Muscle layer of colon (tissue), 2 donors: ENCODE measurements at regions not wholly inside any gene's neighbourhood (a gene's known extent, or its start where the extent isn't known, plus 50 kb on each side); places are given as distances from the start of the nearest gene placed in this dataset.

Experiments used
- H3K27ac ChIP-seq: one replicate; pipeline ENCODE4 v1.7.0; 2013; ENCODE audit warnings: low read depth, mild to moderate bottlenecking, low read length, moderate library complexity
- H3K27me3 ChIP-seq, 2 donors: one replicate each; pipeline ENCODE4 v1.7.0; 2013; ENCODE audit warnings: low read length in 2 of 2, mild to moderate bottlenecking in 2 of 2; ENCODE audit not compliant: insufficient read depth in 2 of 2, control insufficient read depth in 1 of 2
- H3K36me3 ChIP-seq: one replicate; pipeline ENCODE4 v1.7.0; 2013; ENCODE audit warnings: mild to moderate bottlenecking, low read length; ENCODE audit not compliant: insufficient read depth
- H3K4me1 ChIP-seq: one replicate; pipeline ENCODE4 v1.7.0; 2013; ENCODE audit warnings: mild to moderate bottlenecking, low read length; ENCODE audit not compliant: insufficient read depth
- H3K4me3 ChIP-seq, 2 donors: one replicate each; pipeline ENCODE4 v1.7.0; 2013; ENCODE audit warnings: low read length in 2 of 2, low read depth in 1 of 2, mild to moderate bottlenecking in 1 of 2, moderate library complexity in 1 of 2
- H3K9ac ChIP-seq: one replicate; pipeline ENCODE4 v1.7.0; 2013; ENCODE audit warnings: low read length
- H3K9me3 ChIP-seq: one replicate; pipeline ENCODE4 v1.7.0; 2013; ENCODE audit warnings: mild to moderate bottlenecking, low read length
- donor health status: abdominal sarcoma.
- donor health status: Adenocarcinoma of cecum.

GRCh38 chr18:22765896-22766295 lies 167.2 kb upstream of the RBBP8 start:
- H3K9ac ChIP-seq: no peak overlapping the region
- H3K9me3 ChIP-seq: no peaks in the 10 kb centered on the region
- no peak overlapping the region for H3K27ac ChIP-seq
- H3K4me1 ChIP-seq: peaks cover 16% of the 10 kb centered on the region
- H3K4me3 ChIP-seq: no peak overlapping the region
- no peaks in the 10 kb centered on the region for H3K36me3 ChIP-seq
- no peaks in the 10 kb centered on the region for H3K27me3 ChIP-seq

DNA sequence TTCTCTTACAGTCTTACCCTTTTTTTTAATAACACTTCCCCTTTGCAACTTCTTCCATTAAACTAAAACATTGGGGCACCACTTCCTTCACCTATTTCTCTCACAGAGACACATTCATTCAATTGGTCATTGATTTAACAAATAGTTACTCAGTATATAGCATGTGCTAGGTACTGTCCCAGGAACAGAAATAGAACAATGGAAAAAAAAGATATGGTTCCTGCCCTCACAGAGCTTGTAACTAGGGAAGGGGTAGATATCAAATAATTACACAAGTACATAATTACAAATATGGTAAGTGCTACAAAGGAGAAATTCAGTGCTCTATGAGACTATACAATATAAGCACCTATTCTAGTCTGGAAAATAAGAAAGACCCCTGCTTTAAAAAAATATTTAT lies 165.5 kb upstream of the RBBP8 start:
- Histone ChIP-seq H3K4me3 (no peak overlapping the region), H3K4me1 (peaks cover 16% of the 10 kb centered on the region), H3K9me3 (no peaks in the 10 kb centered on the region)

DNA sequence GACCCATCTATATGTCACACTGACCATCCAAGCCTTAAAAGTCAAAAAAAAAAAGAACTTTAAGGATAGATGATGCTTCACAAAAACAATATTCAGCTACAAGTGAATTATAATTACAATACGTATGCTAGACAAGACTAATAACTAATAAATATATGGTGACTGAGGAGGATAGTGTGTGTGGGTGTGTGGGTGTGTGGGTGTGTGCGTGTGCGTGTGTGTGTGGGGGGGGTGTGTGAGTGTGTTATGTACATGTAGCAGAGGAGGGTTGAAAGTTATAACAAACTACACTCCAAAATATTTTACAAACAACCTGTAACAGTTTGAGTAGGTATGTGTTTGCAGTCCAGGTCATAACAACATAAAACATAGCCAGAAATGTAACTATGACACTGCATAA lies 159.2 kb upstream of the RBBP8 start:
- H3K27me3 ChIP-seq: no peaks in the 10 kb centered on the region
- H3K9me3 ChIP-seq: no peaks in the 10 kb centered on the region
- H3K36me3 ChIP-seq: no peaks in the 10 kb centered on the region
- H3K4me1 ChIP-seq: peaks cover 8% of the 10 kb centered on the region
- no peak overlapping the region for H3K4me3 ChIP-seq
- H3K9ac ChIP-seq: no peak overlapping the region
- H3K27ac ChIP-seq: no peak overlapping the region

More for the DNA sequence above, 165.5 kb upstream of the RBBP8 start:
- no peak overlapping the region for H3K27ac ChIP-seq
- no peak overlapping the region for H3K9ac ChIP-seq
- H3K36me3 ChIP-seq: no peaks in the 10 kb centered on the region
- no peaks in the 10 kb centered on the region for H3K27me3 ChIP-seq

DNA sequence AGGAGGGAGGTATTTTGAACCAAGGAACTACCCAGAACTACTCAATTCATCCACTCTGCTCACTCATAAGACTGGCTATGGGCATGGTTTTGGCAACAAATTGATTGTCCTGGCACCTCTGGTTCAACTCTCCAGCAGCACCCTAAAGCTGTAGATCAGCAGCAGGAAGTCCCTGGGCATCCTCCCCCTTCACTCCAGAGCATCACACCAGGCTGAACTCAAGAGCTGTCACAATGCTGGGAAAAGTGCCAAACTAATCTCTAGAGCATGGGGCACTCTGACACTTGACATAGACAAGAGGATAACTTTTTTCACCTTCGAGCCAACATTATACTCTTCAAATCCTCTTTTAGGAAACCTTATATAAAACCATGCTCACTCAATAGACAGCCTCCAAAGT lies 154.1 kb upstream of the RBBP8 start:
- H3K4me3 ChIP-seq: no peak overlapping the region
- H3K9me3 ChIP-seq: no peaks in the 10 kb centered on the region
- no peak overlapping the region for H3K9ac ChIP-seq
- H3K27me3 ChIP-seq: no peaks in the 10 kb centered on the region
- no peaks in the 10 kb centered on the region for H3K36me3 ChIP-seq
- peaks cover 6% of the 10 kb centered on the region for H3K4me1 ChIP-seq
- no peak overlapping the region for H3K27ac ChIP-seq

DNA sequence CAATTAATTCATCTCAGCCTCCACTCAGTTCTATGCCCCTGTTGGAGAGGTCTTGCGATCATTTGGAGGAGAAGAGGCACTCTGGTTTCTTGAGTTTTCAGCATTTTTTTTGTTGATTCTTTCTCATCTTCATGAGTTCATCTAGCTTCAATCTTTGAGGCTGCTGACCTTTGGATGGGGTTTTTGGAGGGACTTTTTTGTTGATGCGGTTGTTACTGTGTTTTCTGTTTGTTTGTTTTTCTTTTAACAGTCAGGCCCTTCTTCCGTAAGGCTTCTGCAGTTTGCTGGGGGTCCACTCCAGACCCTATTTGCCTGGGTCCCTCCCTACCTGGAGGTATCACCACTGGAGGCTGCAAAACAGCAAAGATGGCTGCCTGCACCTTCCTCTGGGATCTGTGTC lies 149.9 kb upstream of the RBBP8 start:
- Histone ChIP-seq H3K27ac (no peak overlapping the region), H3K4me3 (no peak overlapping the region), H3K4me1 (no peaks in the 10 kb centered on the region), H3K27me3 (no peaks in the 10 kb centered on the region), H3K36me3 (no peaks in the 10 kb centered on the region), H3K9ac (no peak overlapping the region), H3K9me3 (no peaks in the 10 kb centered on the region)

GRCh38 chr18:22783662-22784076 lies 149.5 kb upstream of the RBBP8 start:
- Histone ChIP-seq H3K27ac (no peak overlapping the region), H3K4me3 (no peak overlapping the region), H3K9me3 (no peaks in the 10 kb centered on the region), H3K36me3 (no peaks in the 10 kb centered on the region), H3K27me3 (no peaks in the 10 kb centered on the region), H3K4me1 (no peaks in the 10 kb centered on the region), H3K9ac (no peak overlapping the region)

DNA sequence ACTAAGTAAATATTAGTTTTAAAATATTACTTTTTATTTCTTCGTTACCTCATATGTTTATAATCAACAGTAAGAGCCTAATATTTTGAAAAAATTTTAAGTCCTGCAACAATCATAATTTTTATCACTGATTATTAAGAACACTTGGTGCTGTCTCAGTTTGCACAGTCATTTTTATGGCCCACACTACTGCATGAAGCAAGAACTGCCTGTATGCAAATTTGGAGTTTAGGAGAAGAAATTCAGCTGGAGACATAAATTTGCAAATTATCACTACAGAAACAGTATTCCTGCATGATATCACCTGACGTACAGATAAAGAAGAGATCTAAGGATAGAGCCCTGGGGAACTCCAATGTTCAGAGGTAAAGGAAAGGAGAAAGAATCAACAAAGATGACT lies 144.1 kb upstream of the RBBP8 start:
- H3K36me3 ChIP-seq: no peaks in the 10 kb centered on the region
- no peaks in the 10 kb centered on the region for H3K9me3 ChIP-seq
- H3K27me3 ChIP-seq: no peaks in the 10 kb centered on the region
- no peak overlapping the region for H3K4me3 ChIP-seq
- H3K4me1 ChIP-seq: no peaks in the 10 kb centered on the region
- H3K9ac ChIP-seq: no peak overlapping the region
- H3K27ac ChIP-seq: no peak overlapping the region

DNA sequence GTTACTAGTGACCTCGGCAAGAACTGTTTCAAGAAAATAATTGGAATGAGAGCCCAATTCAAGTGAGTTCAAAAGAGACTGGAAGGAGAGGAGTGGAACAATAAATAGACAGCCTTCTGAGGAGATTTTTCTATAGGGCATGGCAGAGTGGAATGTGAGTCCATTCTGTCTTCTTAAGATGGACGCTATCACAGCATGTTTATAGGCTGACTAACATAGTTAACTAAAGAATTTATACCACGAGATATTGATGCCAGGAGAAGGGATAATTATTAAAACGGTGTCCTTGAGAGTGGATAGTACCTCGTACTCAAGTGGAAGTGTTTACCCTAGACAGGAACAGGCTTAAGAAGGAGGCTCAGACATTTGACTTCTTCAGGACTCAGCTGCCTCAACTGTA lies 143.5 kb upstream of the RBBP8 start:
- H3K9me3 ChIP-seq: no peaks in the 10 kb centered on the region
- no peaks in the 10 kb centered on the region for H3K27me3 ChIP-seq
- H3K27ac ChIP-seq: no peak overlapping the region
- no peak overlapping the region for H3K4me3 ChIP-seq
- no peaks in the 10 kb centered on the region for H3K4me1 ChIP-seq
- H3K36me3 ChIP-seq: no peaks in the 10 kb centered on the region
- H3K9ac ChIP-seq: no peak overlapping the region

GRCh38 chr18:22790545-22791309 lies 142.4 kb upstream of the RBBP8 start:
- Histone ChIP-seq H3K36me3 (no peaks in the 10 kb centered on the region), H3K9ac (no peak overlapping the region), H3K27ac (no peak overlapping the region), H3K9me3 (no peaks in the 10 kb centered on the region), H3K4me1 (no peaks in the 10 kb centered on the region), H3K27me3 (no peaks in the 10 kb centered on the region), H3K4me3 (no peak overlapping the region)

DNA sequence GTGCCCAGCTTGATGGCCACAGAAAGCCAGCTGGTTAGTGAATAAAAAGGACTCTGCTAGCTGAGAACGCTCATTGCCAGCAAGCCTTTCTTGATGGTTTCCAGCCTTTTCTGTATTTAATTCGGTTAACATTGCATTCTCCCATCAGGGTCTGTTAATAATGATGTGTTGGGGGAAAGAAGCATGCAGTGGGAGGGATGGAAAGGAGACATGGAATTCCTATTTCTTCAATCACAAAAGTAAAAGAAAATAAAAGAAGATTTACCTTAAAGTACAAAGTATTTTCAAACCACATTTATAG lies 141.9 kb upstream of the RBBP8 start:
- Histone ChIP-seq H3K36me3 (no peaks in the 10 kb centered on the region), H3K9me3 (no peaks in the 10 kb centered on the region), H3K4me3 (no peak overlapping the region), H3K27me3 (no peaks in the 10 kb centered on the region), H3K9ac (no peak overlapping the region), H3K27ac (no peak overlapping the region), H3K4me1 (no peaks in the 10 kb centered on the region)

GRCh38 chr18:22796113-22796512 lies 137.0 kb upstream of the RBBP8 start:
- Histone ChIP-seq H3K9me3 (no peaks in the 10 kb centered on the region), H3K36me3 (no peaks in the 10 kb centered on the region), H3K9ac (no peak overlapping the region), H3K4me1 (peaks cover 6% of the 10 kb centered on the region), H3K27ac (no peak overlapping the region), H3K27me3 (no peaks in the 10 kb centered on the region), H3K4me3 (no peak overlapping the region)

DNA sequence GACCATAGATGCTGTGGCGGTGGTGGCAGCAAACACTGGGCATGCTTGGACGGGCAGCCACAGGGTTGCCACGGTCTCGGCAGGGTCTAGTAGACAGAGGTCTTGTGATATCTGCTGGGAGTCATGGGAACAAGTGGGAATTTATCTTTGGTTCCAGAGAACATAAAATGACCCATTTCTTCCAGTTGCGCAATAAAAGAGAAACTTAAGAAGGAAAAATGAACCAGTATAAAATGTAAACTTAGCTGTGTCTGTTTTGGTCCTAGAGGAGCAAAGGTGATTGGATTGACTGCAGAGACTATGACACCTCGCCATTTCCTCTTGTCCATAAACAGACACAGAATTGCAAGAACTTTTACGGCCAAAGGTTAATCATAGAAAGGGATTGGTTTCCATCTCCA lies 132.6 kb upstream of the RBBP8 start:
- Histone ChIP-seq H3K27me3 (no peaks in the 10 kb centered on the region), H3K9me3 (no peaks in the 10 kb centered on the region), H3K4me1 (peaks cover 6% of the 10 kb centered on the region), H3K36me3 (no peaks in the 10 kb centered on the region), H3K9ac (no peak overlapping the region), H3K4me3 (no peak overlapping the region), H3K27ac (no peak overlapping the region)
